OCI-M1 (cell line): ENCODE measurements at regions not wholly inside any gene's neighbourhood (a gene's known extent, or its start where the extent isn't known, plus 50 kb on each side); places are given as distances from the start of the nearest gene placed in this dataset.
"Not testable (repeated sequence)": the region's sequence is repeated elsewhere in the genome, so short reads cannot be mapped to it uniquely, and the experiment has no call there.

ENCODE experiments used
- DNase-seq: peaks from one replicate; lab custom pipeline; 2025; lab: John Stamatoyannopoulos, UW

DNA sequence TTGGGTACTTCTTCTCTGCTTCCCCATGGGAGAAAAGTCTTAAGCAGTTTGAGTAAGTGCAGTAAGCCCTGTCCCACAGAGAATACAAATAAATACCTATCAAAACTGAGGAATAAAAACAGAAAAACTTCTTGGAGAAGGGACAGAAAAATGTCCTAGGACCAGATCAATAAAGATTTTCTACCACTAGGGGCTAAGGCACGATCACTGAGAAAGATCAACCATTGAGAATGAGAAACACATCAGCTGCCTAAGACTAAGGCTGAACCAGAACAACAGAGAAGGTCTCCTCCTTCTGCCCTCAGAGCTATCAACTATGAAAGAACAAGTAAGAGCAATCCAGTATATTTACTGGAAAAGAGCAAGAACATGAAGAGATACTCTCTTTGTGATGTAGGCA, 763.6 kb upstream of the LRRTM1 start:
- DNase-seq, result no peak

GRCh38 chr2:81061016-81061415, 756.5 kb upstream of the LRRTM1 start:
- no peak for DNase-seq

DNA sequence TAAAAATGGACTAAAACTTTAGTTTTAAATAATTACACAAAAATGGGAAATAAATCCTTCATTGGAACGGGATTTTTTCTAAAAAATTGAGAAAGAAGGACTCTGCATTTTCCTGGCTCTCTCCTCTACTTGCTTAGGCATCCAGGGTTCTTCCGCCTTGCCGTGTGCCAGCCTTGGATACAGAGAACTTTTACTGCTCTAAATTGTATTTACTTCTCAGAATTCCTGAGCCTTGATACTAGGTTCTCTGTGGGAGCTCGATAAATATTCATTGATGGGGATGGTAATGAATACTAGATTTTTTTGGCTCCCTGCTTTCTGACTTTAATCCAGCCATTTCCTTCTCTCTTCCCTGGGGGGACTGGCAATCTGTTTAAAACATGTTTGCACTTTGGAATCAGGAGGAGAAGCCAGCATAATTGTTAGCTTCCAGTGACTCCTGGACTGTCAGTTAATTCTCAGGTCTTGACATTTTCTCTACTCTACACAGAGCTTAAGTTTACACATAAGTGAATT, 746.1 kb upstream of the LRRTM1 start:
- DNase-seq, result no peak

DNA sequence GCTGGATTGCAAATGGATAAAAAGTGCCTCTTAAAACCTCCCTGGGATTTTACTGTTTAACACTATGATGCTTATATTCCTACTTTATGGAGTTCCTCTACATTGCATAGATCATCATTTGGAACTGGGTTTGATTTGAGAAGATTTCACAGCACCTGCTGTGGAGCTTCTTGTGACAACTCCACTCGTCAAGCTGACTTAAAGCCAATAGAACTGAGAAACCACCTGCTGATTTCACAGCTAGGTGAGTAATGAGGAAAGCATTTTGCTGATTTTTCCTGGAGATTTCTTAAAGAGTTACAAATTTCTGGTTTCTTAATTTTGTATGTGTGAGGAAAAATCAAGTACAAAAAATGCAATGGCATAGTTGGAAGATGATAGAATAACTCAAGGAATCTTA, 739.1 kb upstream of the LRRTM1 start:
- DNase-seq, result no peak

GRCh38 chr2:81007104-81007503, 702.6 kb upstream of the LRRTM1 start:
- peak; percentile 2 for DNase-seq

DNA sequence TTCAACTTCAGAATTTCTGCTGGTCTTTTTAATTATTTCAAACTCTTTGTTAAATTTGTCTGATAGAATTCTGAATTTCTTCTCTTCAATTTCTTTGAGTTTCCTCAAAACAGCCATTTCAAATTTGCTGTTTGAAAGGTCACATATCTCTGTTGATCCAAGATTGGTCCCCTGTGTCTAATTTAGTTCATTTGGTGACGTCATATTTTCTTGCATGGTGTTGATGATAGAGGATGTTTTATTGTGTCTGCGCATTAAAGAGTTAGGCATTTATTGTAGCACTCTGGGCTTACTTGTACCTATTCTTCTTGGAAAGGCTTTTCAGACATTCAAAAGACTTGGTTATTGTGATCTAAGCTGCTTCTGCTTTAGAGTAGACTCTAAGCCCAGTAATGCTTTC, 698.4 kb upstream of the LRRTM1 start:
- no peak for DNase-seq

DNA sequence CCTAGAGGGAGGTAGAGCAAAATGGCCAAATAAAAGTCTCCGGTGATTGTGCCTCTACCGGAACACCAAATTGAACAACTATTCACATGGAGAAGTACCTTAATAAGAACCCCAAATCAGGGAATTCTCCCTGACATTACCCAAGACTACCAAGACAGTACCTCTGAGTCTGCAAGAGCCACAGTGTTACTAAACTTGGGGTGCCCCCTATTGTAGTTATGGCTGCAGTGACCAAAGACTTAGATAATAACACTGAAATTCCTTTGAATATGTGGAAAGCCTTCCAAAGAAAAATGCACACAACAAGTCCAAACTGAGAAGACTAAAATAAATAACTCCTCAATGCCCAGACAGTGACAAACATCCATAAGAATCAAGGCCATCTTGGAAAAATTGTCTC, 682.9 kb upstream of the LRRTM1 start:
- DNase-seq, result no peak

DNA sequence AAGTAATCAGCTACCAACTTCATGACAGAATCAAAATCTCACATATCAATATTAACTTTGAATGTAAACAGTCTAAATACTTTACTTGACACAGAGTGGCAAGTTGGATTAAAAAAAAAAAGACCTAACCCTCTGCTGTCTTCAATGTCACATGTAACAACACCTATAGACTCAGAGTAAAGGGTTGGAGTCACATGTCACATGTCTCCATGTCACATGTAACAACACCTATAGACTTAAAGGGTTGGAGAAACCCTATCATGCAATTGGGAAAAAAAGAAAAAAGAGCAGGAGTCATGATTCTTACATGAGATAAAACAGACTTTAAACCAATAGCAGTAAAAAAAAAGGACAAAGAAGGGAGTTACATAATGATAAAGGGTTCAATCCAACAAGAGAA, 665.3 kb upstream of the LRRTM1 start:
- no peak for DNase-seq

- peak; percentile 5 for DNase-seq
These were observed 663.9 kb upstream of the LRRTM1 start for GRCh38 chr2:80968450-80968849.

GRCh38 chr2:80947601-80948130, 643.1 kb upstream of the LRRTM1 start:
- no peak for DNase-seq

GRCh38 chr2:80943487-80943886, 638.9 kb upstream of the LRRTM1 start:
- no peak for DNase-seq

DNA sequence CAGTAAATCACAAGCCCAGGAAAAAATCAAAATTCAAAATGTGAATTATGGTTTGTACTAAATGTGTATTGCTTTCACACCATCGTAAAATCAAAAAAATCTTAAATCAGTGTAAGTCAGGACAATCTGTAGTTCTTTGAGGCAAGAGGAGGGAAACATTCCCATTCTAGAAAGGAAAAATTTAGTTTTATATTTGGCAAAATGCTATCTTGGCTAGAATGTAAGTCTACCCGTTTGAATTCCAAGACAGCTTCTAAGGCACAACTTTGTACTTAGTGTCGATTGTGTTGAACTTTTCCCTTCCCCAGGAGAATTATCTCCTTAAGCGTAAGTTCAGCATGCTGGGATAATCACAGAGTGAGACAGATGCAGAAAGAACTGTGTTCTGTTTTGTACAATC, 638.2 kb upstream of the LRRTM1 start:
- DNase-seq, result no peak

GRCh38 chr2:80938463-80938862, 633.9 kb upstream of the LRRTM1 start:
- no peak for DNase-seq

DNA sequence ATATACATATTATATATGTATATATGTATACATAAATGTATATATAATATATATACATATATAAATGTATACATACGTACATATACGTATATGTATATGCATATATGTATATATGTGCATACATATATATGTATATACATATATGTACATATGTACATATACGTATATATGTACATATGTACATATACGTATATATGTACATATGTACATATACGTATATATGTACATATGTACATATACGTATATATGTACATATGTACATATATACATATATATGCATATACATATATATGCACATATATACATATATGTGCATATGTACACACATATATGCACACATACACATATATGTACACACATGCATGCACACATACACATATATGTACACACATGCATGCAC, 627.3 kb upstream of the LRRTM1 start:
- DNase-seq, result not testable (repeated sequence)

GRCh38 chr2:80930777-80931176, 626.2 kb upstream of the LRRTM1 start:
- DNase-seq, result no peak

DNA sequence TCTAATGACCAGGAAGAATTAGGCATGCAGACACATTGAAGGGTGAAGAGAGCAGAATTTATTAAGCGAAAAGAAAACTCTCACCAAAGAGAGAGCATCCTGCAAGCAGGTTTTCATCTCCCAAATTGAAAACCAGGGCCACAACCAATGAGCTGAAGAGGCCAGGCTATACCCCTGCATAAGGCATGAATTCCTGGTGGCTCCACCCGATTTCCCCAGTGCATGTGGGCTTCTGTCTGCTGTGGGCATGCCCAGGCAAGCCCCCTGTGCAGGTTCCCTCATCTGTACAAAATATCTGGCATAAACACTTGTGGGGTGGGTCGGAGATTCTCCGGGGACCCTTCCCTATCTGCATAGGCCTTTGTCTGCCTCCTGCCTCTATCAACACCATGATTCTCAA, 621.6 kb upstream of the LRRTM1 start:
- DNase-seq, result no peak

DNA sequence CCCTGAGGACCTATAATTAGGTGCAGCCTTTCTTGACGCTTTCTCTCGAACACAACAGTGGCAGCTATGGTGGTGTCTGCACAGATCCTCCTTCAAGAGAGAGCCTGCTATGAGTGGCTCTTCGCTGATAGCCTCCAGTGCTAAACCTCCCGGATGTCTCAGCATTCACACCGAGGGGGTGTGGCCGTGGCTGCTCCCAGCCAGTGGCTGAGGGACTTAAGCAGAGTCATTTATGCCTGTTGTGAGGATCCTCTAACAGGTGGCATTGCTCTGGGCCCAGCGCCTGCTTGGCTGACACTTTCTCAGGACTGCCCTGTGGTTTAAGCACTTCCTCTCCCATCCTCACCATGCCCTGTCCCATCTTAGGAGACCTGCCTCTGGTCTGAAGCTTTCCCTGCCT, 592.0 kb upstream of the LRRTM1 start:
- no peak for DNase-seq

GRCh38 chr2:80894486-80894885, 589.9 kb upstream of the LRRTM1 start:
- no peak for DNase-seq

DNA sequence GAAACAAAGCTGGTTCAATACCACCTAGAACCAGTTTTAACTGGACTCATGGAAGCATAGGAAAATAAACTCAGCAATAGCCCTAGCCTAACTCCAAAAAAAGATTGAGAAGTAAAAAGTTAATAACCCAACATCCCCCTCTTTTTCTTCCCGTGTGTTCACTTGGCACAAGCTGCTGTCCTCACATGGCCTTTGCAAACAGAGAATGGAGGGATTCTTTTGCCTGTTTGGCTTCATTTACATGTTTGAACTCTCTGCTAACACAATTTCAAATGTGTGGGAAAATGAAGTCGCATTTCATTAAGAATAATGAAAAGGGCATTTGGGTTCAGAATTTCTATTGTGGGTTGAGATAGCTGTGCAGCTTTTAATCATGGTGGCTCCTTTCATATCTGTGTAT, 589.2 kb upstream of the LRRTM1 start:
- DNase-seq, result no peak

DNA sequence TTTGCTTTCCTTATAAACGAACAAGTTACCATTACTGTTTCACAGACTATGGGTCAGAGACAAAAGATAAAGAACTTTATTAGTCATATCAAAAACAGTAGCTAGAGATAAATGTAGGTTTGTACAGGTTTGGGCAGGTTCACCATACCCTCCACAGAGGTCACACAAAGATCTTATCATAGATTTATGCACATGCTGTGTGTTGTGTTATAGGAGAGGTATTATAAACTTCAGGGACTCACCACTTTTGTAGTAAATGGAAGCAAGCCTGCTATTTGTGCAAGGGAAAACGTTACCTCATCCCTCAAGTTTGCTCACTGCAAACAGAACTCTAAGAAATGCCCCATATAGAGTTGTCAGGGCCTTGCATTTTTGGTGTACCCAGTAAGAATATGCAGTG, 584.5 kb upstream of the LRRTM1 start:
- no peak for DNase-seq

DNA sequence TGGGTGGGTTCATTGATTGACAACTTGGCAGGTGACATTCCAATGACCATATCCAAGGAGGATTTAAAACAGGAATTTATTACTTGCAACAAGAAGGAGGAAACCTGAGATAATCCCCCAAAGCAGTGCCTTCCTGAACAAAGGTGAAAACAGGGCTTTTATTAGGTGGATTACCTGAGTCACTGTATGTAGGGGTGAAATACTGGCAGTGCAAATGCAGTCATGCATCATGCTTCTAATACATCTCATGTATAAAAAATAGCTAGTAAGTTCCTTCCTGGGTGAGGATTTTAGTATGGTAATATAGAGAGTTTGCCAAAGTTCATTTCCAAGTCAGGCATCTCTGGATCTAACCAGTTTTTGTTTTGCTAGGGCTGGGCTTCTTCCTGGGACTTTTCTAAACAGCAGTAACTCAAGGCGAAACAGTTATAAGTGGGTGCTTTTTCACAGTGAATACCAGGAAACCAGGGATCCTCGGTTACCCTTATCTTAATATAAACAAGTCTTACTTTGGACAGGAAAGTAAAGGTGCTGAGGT, 583.4 kb upstream of the LRRTM1 start:
- no peak for DNase-seq

DNA sequence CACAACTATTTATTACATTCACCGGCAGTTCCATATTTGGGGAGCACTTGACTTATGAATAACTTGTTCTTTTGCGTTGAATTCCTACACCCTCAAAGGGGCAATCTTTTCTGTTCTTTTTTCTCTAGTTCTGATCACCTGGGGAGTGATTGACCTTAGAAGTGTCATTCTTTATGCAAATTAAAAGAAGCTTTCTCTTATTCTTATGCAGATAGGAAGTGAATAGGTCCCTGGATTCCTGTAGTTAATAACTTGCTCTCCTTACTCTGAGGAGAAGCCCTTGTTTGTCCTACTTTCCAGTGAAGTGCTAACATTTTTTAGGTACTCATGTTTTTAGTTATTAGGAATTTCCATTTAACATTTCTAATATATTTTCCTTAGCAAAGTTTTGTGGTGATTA, 569.8 kb upstream of the LRRTM1 start:
- no peak for DNase-seq

DNA sequence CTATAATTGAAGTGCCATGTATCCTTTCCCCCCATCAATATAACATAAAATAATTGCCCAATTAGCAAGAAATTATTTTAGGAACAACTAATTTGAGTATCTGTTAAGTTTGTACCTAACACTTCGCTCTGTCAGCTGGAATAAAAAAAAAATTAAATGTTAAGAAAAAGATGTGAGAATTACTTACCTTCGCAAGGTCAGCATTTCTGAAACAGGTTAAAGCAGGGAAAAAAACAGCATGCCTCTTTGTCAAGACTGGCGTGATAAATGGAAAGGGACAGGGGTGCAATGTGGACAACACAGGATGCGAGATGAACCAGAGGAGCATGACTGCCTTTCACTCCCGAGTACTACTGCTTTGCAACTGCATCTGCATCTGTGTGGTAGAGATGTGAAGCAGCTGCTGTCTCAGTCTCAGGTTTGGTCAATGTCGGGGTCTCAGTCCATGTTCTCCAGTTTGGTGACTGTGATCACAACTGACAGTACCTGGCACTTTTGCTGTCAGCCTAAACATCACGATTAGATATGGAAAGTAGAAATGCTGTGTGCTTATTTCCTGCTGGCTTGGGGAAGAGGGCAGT, 565.4 kb upstream of the LRRTM1 start:
- DNase-seq, result no peak

- no peak for DNase-seq
These were observed 558.7 kb upstream of the LRRTM1 start for GRCh38 chr2:80863147-80863714.
